ENCODE measurements at regions not wholly inside any gene's neighbourhood (a gene's known extent, or its start where the extent isn't known, plus 50 kb on each side); places are given as distances from the start of the nearest gene placed in this dataset.

DNA sequence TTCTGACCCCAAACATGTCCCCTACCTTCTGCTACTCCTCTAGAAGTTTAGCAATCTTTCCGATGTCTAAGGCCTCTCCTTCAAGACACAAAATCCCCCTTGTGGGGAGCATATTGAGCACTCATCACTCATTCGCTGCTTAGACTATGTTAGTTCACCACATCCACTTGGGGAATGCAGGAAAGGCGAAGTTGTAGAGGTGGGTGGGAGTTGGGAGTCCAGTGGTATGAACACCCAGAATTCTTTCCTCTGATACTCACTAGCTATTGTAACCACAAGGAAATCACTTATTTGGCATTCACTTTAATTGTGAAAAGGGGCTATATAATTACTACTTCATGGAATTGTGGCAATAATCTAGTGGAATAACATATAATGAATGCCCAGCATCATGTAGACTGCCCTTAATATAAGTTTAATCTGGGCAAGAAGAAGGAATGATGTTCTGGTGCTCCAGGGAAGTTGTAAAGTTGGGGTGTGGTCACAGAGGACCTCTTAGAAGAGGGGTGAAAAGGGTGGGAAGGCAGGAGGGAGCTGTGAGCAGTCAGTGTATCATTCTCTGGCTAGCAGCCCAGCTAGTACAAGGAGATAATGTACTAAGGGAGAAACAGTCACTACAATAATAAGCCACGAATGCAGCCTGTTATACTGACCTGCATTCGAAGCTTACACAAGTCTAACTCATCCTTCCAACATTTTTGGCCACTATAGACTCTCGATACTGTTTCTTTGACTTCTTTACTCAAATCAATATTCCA is 468.2 kb upstream of the DIPK2B start:
- Histone ChIP-seq H3K36me3 (ENCODE audit: control insufficient read depth, insufficient read depth, low read length) (no peaks in the 10 kb centered on the region), H3K4me3 (ENCODE audit: low read depth, low read length) (no peak overlapping the region), H3K27me3 (ENCODE audit: control insufficient read depth, insufficient read depth, low read length) (no peaks in the 10 kb centered on the region)
- DNase-seq (ENCODE audit: low read depth), result peak; percentile 38
- no peak for TF ChIP-seq CTCF (IDR thresholded peaks at IDR 0.05; ENCODE audit: insufficient read depth, low read length, poor library complexity, severe bottlenecking)

DNA sequence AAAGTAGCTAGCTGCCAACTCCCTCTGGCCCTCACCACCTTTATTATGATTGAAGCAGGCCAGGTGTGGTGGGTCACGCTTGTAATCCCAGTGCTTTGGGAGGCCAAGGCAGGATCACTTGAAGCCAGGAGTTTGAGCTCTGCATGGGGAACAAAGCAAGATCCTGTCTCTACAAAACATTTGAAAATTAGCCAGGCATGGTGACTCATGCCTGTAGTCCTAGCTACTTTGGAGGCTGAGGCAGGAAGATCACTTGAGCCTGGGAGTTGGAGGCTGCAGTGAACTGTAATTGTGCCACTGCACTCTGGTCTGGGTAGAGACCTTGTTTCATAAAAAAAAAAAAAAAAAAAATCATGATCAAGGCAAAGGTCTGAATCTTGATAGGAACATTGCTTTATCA is 467.0 kb upstream of the DIPK2B start:
- no peak for DNase-seq (ENCODE audit: low read depth)
- Histone ChIP-seq H3K36me3 (ENCODE audit: control insufficient read depth, insufficient read depth, low read length) (no peaks in the 10 kb centered on the region), H3K27me3 (ENCODE audit: control insufficient read depth, insufficient read depth, low read length) (no peaks in the 10 kb centered on the region), H3K4me3 (ENCODE audit: low read depth, low read length) (no peak overlapping the region)
- no peak for TF ChIP-seq CTCF (IDR thresholded peaks at IDR 0.05; ENCODE audit: insufficient read depth, low read length, poor library complexity, severe bottlenecking)

GRCh38 chrX:45664727-45665290 is 464.1 kb upstream of the DIPK2B start:
- TF ChIP-seq CTCF (IDR thresholded peaks at IDR 0.05; ENCODE audit: insufficient read depth, low read length, poor library complexity, severe bottlenecking), result no peak
- no peak overlapping the region for H3K4me3 ChIP-seq (ENCODE audit: low read depth, low read length)

DNA sequence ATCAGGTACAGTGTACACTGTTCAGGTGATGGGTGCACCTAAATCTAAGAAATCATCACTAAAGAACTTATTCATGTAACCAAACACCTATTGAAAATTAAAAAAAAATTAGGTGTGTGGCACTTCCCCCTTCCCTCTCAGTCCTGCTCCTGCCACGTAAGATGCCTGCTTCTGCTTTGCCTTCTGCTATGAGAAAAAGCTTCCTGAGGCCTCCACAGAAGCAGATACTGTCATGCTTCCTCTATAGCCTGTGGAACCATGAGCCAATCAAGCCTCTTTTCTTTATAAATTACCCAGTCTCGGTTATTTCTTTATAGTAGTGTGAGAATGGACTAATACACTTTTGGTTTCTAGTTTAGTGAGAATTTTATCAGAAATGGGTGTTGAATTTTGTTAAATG is 459.8 kb upstream of the DIPK2B start:
- Histone ChIP-seq H3K36me3 (ENCODE audit: control insufficient read depth, insufficient read depth, low read length) (no peaks in the 10 kb centered on the region), H3K27me3 (ENCODE audit: control insufficient read depth, insufficient read depth, low read length) (no peaks in the 10 kb centered on the region), H3K4me3 (ENCODE audit: low read depth, low read length) (no peak overlapping the region)
- TF ChIP-seq CTCF (IDR thresholded peaks at IDR 0.05; ENCODE audit: insufficient read depth, low read length, poor library complexity, severe bottlenecking), result no peak
- DNase-seq (ENCODE audit: low read depth), result no peak

More at GRCh38 chrX:45664727-45665290, 464.1 kb upstream of the DIPK2B start:
- no peak for DNase-seq (ENCODE audit: low read depth)
- Histone ChIP-seq H3K36me3 (ENCODE audit: control insufficient read depth, insufficient read depth, low read length) (no peaks in the 10 kb centered on the region), H3K27me3 (ENCODE audit: control insufficient read depth, insufficient read depth, low read length) (no peaks in the 10 kb centered on the region)

GRCh38 chrX:45633419-45633818 is 432.7 kb upstream of the DIPK2B start:
- no peak overlapping the region for H3K4me3 ChIP-seq (ENCODE audit: low read depth, low read length)
- no peaks in the 10 kb centered on the region for H3K27me3 ChIP-seq (ENCODE audit: control insufficient read depth, insufficient read depth, low read length)
- no peak for DNase-seq (ENCODE audit: low read depth)
- no peaks in the 10 kb centered on the region for H3K36me3 ChIP-seq (ENCODE audit: control insufficient read depth, insufficient read depth, low read length)
- no peak for TF ChIP-seq CTCF (IDR thresholded peaks at IDR 0.05; ENCODE audit: insufficient read depth, low read length, poor library complexity, severe bottlenecking)

- Histone ChIP-seq H3K27me3 (ENCODE audit: control insufficient read depth, insufficient read depth, low read length) (no peaks in the 10 kb centered on the region), H3K4me3 (ENCODE audit: low read depth, low read length) (no peak overlapping the region), H3K36me3 (ENCODE audit: control insufficient read depth, insufficient read depth, low read length) (no peaks in the 10 kb centered on the region)
- TF ChIP-seq CTCF (IDR thresholded peaks at IDR 0.05; ENCODE audit: insufficient read depth, low read length, poor library complexity, severe bottlenecking), result no peak
- DNase-seq (ENCODE audit: low read depth), result no peak
Measured at GRCh38 chrX:45632506-45632905, 431.8 kb upstream of the DIPK2B start.

All from kidney epithelial cell (primary cell).